KBM-7 (cell line): ENCODE measurements at regions not wholly inside any gene's neighbourhood (a gene's known extent, or its start where the extent isn't known, plus 50 kb on each side); places are given as distances from the start of the nearest gene placed in this dataset.
A peak's percentile ranks its signal among the peaks of the same experiment; 100 is the strongest.
"Not testable (repeated sequence)": the region's sequence is repeated elsewhere in the genome, so short reads cannot be mapped to it uniquely, and the experiment has no call there.

Experiments
- DNase-seq: peaks from one replicate; pipeline ENCODE4 v3.0.0-alpha.2; 2015
- in situ Hi-C: fragments of 300-500 bp; cut with MboI; formaldehyde crosslinking; loops from 2 replicates; pipeline ENCODE4 v1.14.3; 2020; ENCODE audit warnings: low sequenced_read_pairs, low pct_unique_long_range_greater_than_20kb, mixed read lengths

- no peak for DNase-seq
- in situ Hi-C loops, result no loop called here
Observed at GRCh38 chr1:201731142-201731541, 97.8 kb upstream of the IPO9 start.

GRCh38 chr1:201731592-201731991, 97.4 kb upstream of the IPO9 start:
- no peak for DNase-seq
- in situ Hi-C loops, result no loop called here

- in situ Hi-C loops, result no loop called here
- DNase-seq, result no peak
Observed at GRCh38 chr1:201732351-201732750, 96.6 kb upstream of the IPO9 start.

DNA sequence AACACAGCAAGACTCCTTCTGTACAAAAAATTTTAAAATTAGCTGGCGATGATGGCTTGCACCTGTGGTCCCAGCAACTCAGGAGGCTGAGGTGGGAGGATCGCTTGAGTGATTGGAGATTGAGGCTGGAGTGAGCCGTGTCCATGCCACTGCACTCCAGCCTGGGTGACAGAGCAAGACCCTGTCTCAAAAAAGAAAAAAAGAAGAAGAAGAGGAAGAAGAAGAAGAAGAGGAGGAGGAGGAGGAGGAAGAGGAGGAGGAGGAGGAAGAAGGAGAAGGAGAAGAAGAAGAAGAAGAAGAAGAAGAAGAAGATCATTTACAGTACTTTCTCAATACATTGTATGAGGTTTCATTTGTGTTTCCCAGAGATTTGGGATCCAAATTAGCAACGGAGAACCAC, 94.7 kb upstream of the IPO9 start:
- DNase-seq, in situ Hi-C loops: not testable (repeated sequence)

- DNase-seq, result no peak
- in situ Hi-C loops, result no loop called here
Observed at GRCh38 chr1:201734786-201735185, 94.2 kb upstream of the IPO9 start.

DNA sequence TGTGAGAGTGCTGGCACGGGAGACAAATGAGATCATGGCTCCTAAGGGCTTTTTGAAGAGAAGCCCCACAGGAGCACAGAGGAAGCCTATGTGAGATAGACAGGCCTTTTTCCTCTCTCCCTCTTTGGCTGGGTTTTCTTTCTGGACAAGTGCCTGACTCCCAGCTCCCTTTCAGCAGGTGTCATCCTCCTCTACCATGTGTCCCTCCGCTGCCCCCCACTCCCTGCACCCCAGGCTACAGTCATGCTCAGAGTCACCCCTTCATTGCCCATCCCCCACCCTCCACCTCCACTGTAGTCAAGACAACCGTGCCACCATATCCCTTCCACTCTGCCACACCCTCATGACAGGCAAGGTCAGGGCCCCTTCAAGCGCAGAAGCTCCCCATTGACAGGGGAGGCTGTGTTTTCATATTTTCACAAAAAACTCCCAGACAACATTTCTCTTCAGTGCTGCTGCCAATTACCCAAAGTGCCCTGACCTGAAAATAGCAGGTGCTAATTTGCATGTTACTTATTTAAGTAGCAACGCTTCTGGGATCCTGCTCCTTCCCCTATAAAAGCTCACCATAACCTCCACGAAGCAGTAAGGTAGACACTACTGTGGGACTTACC, 92.1 kb upstream of the IPO9 start:
- in situ Hi-C loops, result no loop called here
- DNase-seq, result no peak

GRCh38 chr1:201737352-201738060, 91.5 kb upstream of the IPO9 start:
- DNase-seq, result no peak
- in situ Hi-C loops, result no loop called here

- in situ Hi-C loops, result no loop called here
Observed at GRCh38 chr1:201739080-201739479, 89.9 kb upstream of the IPO9 start.

GRCh38 chr1:201739492-201740085, 89.4 kb upstream of the IPO9 start:
- in situ Hi-C loops, result no loop called here
- peak; percentile 66 for DNase-seq

More at GRCh38 chr1:201739080-201739479, 89.9 kb upstream of the IPO9 start:
- DNase-seq, result no peak

DNA sequence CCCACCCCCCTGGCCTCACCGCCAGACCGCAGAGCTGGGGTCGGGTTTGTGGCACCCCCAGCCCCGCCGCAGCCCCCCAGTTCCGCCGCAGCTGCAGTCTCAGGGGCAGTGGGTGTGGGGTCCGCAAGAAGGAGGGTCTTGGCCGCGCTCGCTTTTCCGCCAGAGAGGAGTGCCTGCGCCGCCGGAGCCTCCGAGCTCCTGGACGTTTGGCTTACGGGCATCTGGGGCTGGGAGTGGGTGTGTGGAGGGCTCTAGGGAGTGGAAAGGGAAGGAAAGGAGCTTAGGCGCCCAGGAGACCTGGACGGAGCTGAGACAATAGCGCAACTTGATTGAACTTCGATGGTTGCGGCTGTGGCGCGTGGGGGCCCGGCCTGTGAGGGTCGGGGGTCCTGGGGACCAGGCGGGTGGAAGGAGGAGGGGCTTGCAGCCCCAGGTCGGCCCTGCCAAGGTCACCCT, 88.8 kb upstream of the IPO9 start:
- DNase-seq, result no peak

GRCh38 chr1:201740670-201741111, 88.3 kb upstream of the IPO9 start:
- peak; percentile 53 for DNase-seq

More for the DNA sequence above, 88.8 kb upstream of the IPO9 start:
- in situ Hi-C loops, result no loop called here

DNA sequence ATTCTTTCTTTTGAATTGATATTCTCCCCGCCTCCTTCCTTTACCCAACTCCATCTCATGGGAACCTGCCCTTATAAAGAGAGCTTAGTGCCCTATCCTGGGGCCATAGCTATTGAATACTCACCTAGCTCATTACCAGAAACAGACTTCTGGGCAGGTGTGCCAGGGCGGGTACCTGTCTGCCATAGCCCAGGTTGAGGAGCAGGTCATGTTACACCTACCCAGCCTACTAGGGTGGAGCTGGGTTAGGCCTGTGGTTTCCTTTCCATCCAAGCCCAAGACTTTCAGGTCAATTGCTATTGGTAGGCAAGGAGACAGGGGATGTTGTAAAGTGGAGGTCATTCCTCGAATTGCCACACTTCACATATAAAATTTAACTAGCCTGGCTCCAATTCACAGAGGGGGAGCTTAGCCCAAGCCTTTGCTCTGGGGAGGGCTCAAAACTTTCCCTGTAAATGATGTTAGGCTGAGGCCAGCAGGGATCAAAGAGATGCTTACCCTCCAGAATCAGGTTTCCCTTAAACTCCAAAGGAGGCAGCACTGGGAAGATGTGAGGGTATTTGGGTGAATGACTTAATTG, 87.1 kb upstream of the IPO9 start:
- in situ Hi-C loops, result no loop called here
- no peak for DNase-seq

More at GRCh38 chr1:201740670-201741111, 88.3 kb upstream of the IPO9 start:
- in situ Hi-C loops, result no loop called here

- no peak for DNase-seq
Observed at GRCh38 chr1:201742476-201742875, 86.5 kb upstream of the IPO9 start.

GRCh38 chr1:201742955-201743805, 85.8 kb upstream of the IPO9 start:
- in situ Hi-C loops, result no loop called here
- no peak for DNase-seq

More at GRCh38 chr1:201742476-201742875, 86.5 kb upstream of the IPO9 start:
- in situ Hi-C loops, result no loop called here

- no peak for DNase-seq
- in situ Hi-C loops, result no loop called here
Observed at GRCh38 chr1:201745023-201745422, 83.9 kb upstream of the IPO9 start.

DNA sequence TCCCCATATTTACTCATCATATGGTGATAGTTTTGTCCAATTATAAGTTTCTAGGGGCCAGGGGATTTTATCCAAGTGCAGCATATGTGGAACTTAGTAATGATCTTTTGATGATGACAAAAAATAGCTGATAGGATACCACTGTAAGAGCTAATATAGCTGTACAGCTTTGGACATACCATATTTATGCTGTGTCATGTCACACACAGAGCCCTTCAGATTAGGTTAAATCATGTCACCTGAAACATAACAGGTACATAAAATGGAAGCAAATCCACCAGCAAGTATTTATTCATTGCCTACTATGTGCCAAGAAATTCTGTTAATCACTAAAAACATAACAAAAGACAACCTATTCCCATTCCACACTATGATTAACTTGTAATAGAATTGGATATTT, 82.8 kb upstream of the IPO9 start:
- no peak for DNase-seq
- in situ Hi-C loops, result no loop called here

DNA sequence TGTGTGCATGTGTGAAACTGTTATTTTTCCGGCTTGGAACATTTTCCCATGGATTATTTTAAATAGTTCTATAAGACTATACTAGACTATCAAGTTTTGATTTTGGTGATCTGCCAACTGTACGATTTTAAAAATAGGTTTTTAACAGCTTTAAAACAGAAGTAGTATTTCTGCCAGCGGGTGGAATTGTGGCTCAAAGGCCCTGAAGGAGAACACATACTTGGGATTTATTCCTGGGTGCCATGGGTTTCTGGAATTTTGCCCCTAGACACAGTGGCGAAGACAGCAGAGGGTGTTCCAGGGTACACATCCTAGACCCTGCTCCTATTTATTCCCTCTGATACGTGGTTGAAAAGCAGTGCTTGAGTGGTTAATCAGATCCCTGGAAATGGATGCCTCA, 81.7 kb upstream of the IPO9 start:
- in situ Hi-C loops, result no loop called here
- DNase-seq, result no peak

DNA sequence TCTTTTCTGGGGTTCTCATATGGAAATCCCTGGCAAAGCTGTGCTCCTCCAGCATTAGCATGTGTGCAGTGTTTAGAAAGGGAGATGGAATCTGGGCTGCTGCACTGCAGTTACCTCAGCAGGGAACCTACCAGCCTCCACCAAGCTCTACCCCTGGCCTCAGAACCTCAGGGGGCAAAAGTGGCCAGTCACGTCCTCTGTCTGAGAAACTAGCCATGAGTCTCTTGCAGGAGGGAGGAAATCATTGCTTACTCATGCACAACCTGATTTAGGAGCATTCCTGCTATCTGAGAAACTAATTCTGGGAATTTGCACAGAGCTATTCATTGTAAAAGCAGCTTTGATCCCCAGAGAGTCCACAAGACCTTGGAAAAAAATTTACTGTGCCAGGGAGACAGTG, 80.6 kb upstream of the IPO9 start:
- in situ Hi-C loops, result no loop called here

DNA sequence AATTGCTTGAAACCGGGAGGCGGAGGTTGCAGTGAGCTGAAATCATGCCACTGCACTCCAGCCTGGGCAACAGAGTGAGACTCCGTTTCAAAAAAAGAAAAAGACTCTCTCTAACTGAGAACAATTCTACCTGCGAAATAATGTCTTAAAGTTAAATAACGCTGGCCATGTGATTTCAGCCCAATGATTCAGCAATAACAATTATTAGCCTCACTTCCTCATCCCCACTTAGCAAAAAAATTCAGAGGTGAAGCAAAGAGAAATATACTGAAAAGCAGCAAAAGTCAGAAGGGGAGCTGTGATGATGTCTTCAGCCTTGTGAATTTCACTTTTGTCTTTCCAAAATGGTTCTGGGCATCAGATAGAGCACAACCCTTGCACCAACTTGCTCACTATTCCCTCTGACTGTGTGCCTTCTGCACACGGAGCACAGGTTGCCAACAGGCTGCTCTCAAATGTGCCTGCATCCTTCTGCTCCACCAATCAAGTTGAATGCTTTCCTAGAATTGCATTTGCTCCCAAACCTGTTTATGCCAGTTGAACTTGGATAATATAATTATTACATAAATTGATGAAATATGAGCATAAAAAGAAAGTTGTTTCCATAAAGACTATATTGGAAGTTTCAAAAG, 79.8 kb upstream of the IPO9 start:
- no peak for DNase-seq
- in situ Hi-C loops, result no loop called here

More for the DNA sequence above, 80.6 kb upstream of the IPO9 start:
- no peak for DNase-seq
